CD4-positive, alpha-beta T cell treated with Interleukin-10 for 1 hour (primary cell): ENCODE measurements at regions not wholly inside any gene's neighbourhood (a gene's known extent, or its start where the extent isn't known, plus 50 kb on each side); places are given as distances from the start of the nearest gene placed in this dataset.
"Not testable (repeated sequence)": the region's sequence is repeated elsewhere in the genome, so short reads cannot be mapped to it uniquely, and the experiment has no call there.

Source experiments
- DNase-seq: peaks from one replicate; pipeline ENCODE4 v3.0.0-alpha.2; 2020

DNA sequence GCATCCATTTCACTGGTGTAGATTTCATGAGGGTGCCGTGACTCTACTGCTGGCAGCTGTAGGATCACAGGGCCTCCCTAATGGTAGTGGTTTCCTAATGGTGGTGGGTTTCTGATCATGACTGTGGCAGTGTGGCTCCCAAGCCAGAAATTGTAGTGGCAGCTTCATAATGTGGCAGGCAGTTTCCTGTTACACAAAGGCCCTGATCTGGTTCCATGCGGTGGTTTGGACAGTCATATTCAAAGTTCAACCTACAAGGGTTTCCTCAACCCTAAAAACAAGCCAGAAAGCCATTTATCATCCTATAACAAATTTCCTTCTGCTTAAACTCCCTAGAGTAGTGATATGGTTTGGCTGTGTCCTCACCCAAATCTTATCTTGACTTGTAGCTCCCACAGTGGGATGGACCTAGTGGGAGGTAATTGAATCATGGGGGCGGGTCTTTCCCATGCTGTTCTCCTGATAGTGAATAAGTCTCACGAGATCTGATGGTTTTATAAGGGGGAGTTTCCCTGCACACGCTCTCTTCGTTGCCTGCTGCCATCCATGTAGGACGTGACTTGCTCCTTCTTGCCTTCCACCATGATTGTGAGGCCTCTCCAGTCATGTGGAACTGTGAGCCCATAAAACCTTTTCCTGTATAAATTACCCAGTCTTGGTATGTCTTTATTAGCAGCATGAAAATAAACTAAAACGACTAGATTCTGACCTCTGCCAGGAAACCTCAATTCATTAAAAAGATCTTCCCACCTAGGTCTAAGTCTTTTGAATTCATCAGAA lies 257.1 kb downstream of the EFCAB11 start:
- DNase-seq = no peak

GRCh38 chr14:89695846-89696245 lies 258.7 kb downstream of the EFCAB11 start:
- no peak for DNase-seq

DNA sequence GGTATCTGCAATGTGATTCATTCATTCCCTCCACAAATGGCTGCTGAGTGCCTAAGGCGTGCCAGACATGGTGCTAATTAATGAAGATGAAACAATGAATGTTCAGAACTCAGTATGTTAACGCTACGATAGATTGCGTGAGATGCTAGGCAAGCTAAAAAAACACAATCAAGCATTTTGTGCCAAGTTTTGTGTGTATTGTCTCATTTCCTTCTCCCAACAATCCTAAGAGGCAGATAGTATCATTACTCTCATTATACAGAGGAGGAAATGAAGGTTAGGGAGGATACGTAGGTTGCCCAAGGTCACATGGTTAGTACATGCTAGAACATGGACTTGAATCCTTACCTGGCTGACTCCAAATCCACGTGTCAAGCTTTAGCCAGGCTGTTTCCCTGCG lies 264.4 kb downstream of the EFCAB11 start:
- DNase-seq = no peak

- not testable (repeated sequence) for DNase-seq
Observed at GRCh38 chr14:89689711-89690110, 264.8 kb downstream of the EFCAB11 start.

- no peak for DNase-seq
Observed at GRCh38 chr14:89688507-89689211, 265.9 kb downstream of the EFCAB11 start.

GRCh38 chr14:89687129-89687528 lies 267.4 kb downstream of the EFCAB11 start:
- not testable (repeated sequence) for DNase-seq

GRCh38 chr14:89684139-89684538 lies 267.1 kb upstream of the FOXN3 start:
- no peak for DNase-seq

DNA sequence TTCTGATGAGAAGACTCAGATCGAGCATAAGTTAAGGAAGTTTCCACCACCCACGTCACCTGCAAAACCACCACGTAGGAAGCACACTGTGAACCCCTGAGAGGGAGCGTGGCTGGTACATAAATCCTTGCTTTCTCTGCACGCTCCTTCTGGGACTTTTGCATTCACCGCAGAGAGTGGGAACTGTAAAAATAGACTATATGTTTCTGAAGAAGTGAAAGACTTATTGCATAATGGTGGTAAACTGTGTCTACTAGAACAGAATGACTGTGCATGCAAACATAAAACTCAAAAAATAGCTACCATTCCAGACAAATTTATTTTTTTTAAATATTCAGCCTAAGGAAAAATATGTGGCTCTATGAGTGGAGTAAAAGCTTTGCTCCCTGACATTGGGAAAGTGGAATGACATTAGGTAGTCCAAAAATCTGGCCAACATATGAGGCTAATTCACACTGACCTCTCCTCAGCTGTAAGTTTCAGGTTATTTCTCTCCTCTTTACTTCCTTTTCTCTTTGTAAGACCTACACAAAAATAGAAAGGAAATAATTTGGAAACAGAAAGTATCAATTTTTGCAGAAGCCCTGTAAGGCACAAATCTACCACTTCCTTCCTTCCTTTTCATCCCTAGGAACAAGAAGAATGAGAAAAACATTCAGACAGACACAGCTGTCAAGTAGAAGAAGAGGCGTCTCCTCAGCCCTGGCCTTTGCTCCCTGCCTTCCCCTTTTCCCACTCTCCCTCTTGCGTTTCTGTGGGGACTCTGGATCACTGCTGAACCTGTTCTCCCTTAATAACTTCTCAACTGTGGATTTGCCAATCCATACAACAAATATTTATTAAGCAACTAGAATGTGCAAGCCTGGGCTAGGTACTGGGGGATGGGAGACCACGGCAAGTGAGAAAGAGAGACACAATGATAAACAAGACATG lies 264.3 kb upstream of the FOXN3 start:
- peak; percentile 39 for DNase-seq

DNA sequence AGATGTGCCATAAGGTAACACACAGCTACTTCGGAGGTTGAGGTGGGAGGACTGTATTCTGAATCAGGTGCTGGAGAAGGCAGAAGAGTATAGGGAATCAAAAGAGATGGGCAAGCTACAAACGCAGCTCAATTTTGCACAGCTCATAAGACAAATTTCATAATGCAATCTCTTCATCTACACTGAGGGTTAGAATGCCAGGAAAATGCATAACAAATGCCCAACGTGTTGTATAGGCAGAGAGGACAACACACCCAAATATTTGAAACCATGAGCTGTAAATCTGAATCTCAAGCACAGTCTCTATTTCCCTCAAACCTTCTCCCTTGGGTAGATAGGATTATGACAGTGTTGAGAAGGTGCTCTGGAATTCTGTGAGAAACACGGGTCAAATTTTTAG lies 263.1 kb upstream of the FOXN3 start:
- no peak for DNase-seq

GRCh38 chr14:89678768-89679167 lies 261.7 kb upstream of the FOXN3 start:
- no peak for DNase-seq

GRCh38 chr14:89675590-89675989 lies 258.6 kb upstream of the FOXN3 start:
- no peak for DNase-seq

DNA sequence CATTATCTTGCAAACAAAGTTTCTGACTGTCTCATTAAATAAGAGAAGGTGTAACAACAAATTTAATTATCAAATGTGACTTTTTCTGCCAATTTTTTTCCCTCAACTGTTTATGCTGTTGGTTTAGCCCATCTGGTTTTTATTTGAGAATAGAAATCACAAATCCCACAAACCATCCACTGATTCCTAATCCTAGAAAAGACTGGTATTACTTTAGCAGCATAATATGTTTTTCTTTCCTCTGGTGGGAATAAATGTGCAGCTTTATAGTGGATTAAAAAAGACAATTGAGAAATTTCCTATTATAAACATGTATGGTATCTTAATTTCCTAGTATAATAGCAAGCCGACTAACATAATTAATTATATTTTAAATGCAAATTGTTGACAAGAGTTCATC lies 257.9 kb upstream of the FOXN3 start:
- no peak for DNase-seq

GRCh38 chr14:89674240-89674639 lies 257.2 kb upstream of the FOXN3 start:
- no peak for DNase-seq

DNA sequence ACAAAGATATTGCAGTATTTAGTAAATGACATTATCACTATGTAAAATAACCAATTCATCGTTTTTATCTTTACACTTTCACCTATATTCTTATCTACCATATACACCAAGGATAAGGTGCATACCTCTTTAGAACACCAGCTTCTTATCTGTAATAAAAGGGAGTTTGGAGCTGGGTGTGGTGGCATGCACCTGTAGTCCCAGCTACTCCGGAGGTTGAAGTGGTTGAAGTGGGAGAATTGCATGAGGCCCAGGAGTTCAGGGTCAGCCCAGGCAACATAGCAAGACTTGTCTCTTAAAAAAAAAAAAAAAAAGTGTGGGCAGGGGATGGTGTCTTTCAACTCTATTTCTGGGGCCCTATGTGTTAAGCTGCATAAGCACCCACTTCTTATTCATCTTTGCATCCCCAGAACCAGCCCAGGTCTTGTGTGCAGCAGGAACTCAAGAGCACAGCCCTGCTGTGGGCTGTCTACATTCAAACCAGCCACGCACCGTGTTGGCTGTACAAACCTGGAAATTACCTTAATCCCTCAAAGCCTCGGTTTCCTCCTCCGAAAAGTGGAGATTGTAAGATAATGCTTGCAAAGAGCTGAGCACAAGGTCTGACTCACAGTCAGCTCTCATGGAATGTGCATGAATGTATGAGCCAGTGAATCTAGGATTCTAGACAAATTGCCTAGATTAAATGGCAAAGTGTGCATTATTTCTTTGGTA lies 256.6 kb upstream of the FOXN3 start:
- DNase-seq = no peak

GRCh38 chr14:89672636-89673511 lies 255.8 kb upstream of the FOXN3 start:
- DNase-seq = no peak

DNA sequence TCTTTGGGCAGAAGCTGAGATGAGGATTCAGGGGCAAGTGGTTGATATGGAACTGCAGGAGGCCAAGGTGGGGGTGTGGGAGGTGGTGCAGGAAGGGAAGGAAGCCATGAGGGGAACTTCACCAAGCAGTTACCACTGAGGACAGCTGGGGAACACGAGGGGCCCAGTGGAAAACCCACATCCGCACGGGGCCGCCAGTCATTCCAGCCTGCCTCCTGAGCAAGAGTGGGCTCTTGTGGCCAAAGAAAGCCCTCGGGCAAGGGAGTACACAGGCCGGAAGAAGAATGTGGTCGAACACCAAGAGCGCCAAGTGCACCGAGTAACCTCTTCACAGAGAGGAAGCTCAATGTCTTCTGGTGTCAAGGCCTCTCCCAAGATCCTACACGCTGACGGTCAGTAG lies 252.2 kb upstream of the FOXN3 start:
- peak; percentile 7 for DNase-seq

DNA sequence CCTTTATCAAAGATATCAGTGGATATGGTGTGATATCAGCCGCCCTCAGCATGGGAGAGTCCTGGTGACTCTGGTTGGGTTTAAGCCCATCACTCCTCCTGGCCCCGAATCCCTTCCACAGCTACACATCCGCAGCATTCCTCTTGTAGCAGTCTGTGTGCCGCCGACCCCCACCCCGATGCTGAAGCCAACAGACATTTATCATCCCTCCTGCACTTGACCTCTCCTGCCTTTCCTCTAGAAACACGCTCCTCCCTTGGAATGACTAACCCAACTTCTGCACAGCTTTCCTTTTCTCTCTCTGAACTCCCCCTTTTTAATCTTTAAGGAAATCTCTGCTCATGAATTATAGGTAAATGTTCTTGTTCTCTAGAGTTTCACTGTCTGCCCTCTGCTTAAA lies 250.9 kb upstream of the FOXN3 start:
- DNase-seq = no peak

- DNase-seq = not testable (repeated sequence)
Observed at GRCh38 chr14:89665300-89666081, 248.5 kb upstream of the FOXN3 start.

DNA sequence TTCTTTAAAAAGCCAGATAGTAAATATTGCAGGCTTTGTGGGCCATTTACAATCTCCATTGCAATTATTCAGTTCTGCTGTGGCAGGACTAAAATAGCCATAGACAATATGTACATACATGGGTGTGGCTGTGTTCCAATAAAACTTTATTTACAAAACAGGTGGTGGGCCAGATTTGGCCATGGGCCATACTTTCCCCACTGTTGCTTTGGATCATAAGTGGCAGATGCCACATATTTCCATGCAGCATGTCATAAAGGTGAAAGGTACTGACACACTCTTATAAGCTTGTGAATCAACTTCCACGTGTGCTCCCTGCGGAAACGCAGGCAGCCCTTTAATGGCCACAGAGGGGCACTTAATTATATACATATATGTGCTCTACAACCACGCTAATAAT lies 244.4 kb upstream of the FOXN3 start:
- no peak for DNase-seq

- not testable (repeated sequence) for DNase-seq
Observed at GRCh38 chr14:89660625-89661233, 243.7 kb upstream of the FOXN3 start.
